ENCODE measurements at regions not wholly inside any gene's neighbourhood (a gene's known extent, or its start where the extent isn't known, plus 50 kb on each side); places are given as distances from the start of the nearest gene placed in this dataset.

GRCh38 chr21:23740463-23740862 is 1866.8 kb downstream of the MRPL39 start:
- no peak overlapping the region for H3K9ac ChIP-seq (replicated peaks in 1 of 4; ENCODE audit: extremely low read depth in 1 of 4, low read depth in 3 of 4, low read length in 3 of 4)
- H2BK120ac ChIP-seq (replicated peaks; ENCODE audit: low read depth, low read length): no peak overlapping the region
- no peaks in the 10 kb centered on the region for H3K23me2 ChIP-seq (ENCODE audit: low read depth, low read length)
- ChIA-PET CTCF (ENCODE audit: partially characterized antibody) (interaction anchor here (0.6 to 2.3 kb wide), 10 partner anchors 11 to 169 kb away, joined by 3 to 14 read pairs (median 3); no protein-coding TSS in a partner anchor), POLR2A (ENCODE audit: partially characterized antibody) (no interaction called here)
- H2AFZ ChIP-seq (ENCODE audit: low read length): no peak overlapping the region
- TF ChIP-seq RAD21 (IDR thresholded peaks at IDR 0.05 in 1 of 2, conservative IDR thresholded peaks at IDR 0.05 in 1 of 2; ENCODE audit: low read depth in 2 of 2, low read length in 2 of 2) (peak; percentile 32 to 39; a peak in 3 of 4 replicates), CTCF (IDR thresholded peaks at IDR 0.05; ENCODE audit: control extremely low read depth in 1 of 3, insufficient read depth in 1 of 3, low read depth in 1 of 3, low read length in 3 of 3) (peak in 2 of 3 experiments; percentile 17 to 40; a peak in 2 of 4 replicates), MAX (IDR thresholded peaks at IDR 0.05) (no peak), HDAC2 (IDR thresholded peaks at IDR 0.05; ENCODE audit: borderline replicate concordance in 1 of 2, low read depth in 2 of 2, low read length in 2 of 2) (no peak), EGR1 (IDR thresholded peaks at IDR 0.05; ENCODE audit: borderline replicate concordance, low read depth, low read length) (no peak), PHF8 (conservative IDR thresholded peaks at IDR 0.05; ENCODE audit: low read depth, low read length) (no peak)
- FAIRE-seq (no peak), DNase-seq (ENCODE audit: low read depth in 1 of 2, low spot score in 2 of 2) (no peak)
- H3K4me2 ChIP-seq (ENCODE audit: insufficient read depth in 1 of 2, low read depth in 2 of 2, low read length in 2 of 2): no peak overlapping the region
- H4K5ac ChIP-seq (ENCODE audit: insufficient read length, low read depth, low read length): no peak overlapping the region
- H2BK12ac ChIP-seq (ENCODE audit: low read depth, low read length): no peak overlapping the region
- 82% methylated on average over 5 of the region's 5 CpGs; no CpG with 5 or more reads in 1 of the 2 experiments for WGBS, 2 experiments (ENCODE audit: extremely low coverage in 1 of 2, insufficient coverage in 1 of 2, insufficient read length in 1 of 2, insufficient replicate concordance in 2 of 2, low coverage in 1 of 2, low lambda C conversion rate in 2 of 2, missing lambda C conversion rate in 1 of 2)
- H3K79me1 ChIP-seq (ENCODE audit: low read depth, low read length): no peaks in the 10 kb centered on the region
- no peak overlapping the region for H3K23ac ChIP-seq (ENCODE audit: insufficient read length)
- no peak overlapping the region for H3K4ac ChIP-seq (replicated peaks; ENCODE audit: insufficient read length, low read depth, low read length)
- H3K36me3 ChIP-seq (ENCODE audit: control insufficient read depth in 2 of 4, insufficient read depth in 4 of 4, low read length in 3 of 4): no peaks in the 10 kb centered on the region
- H3K56ac ChIP-seq (replicated peaks; ENCODE audit: insufficient read length, low read depth, low read length): no peak overlapping the region
- no peak overlapping the region for H3K14ac ChIP-seq (ENCODE audit: insufficient read length)
- H3K18ac ChIP-seq (ENCODE audit: extremely low read depth, low read length): no peak overlapping the region
- no peak overlapping the region for H2AK5ac ChIP-seq (ENCODE audit: low read depth, low read length)
- no peak overlapping the region for H2BK20ac ChIP-seq (ENCODE audit: low read length)
- no peak overlapping the region for H3K27ac ChIP-seq (ENCODE audit: low read depth, low read length)
- no peak overlapping the region for H2BK5ac ChIP-seq (ENCODE audit: low read depth, low read length)
- H3K4me3 ChIP-seq (ENCODE audit: extremely low read depth in 1 of 4, insufficient read depth in 2 of 4, low read depth in 3 of 4, low read length in 4 of 4): no peak overlapping the region
- H4K20me1 ChIP-seq (replicated peaks in 1 of 2; ENCODE audit: control insufficient read depth in 1 of 2, insufficient read depth in 2 of 2, low read length in 2 of 2): no peaks in the 10 kb centered on the region
- H4K8ac ChIP-seq (ENCODE audit: extremely low read depth, insufficient read depth, low read length): no peak overlapping the region
- no peak overlapping the region for H2BK15ac ChIP-seq (ENCODE audit: low read length)
- H3K9me3 ChIP-seq (ENCODE audit: insufficient read depth in 2 of 2, low read depth in 1 of 2, low read length in 1 of 2): peaks cover 4 to 6% of the 10 kb centered on the region in 2 experiments; a peak in 3 of 4 replicates
- H3K4me1 ChIP-seq (replicated peaks in 1 of 4; ENCODE audit: control insufficient read depth in 3 of 4, insufficient read depth in 4 of 4, low read length in 3 of 4): no peaks in the 10 kb centered on the region
- no peaks in the 10 kb centered on the region for H3K79me2 ChIP-seq (ENCODE audit: control insufficient read depth in 1 of 2, insufficient read depth in 2 of 2, low read length in 2 of 2)
- no peak overlapping the region for H4K91ac ChIP-seq (replicated peaks; ENCODE audit: insufficient read length, low read length)
- no peaks in the 10 kb centered on the region for H3K27me3 ChIP-seq (replicated peaks in 1 of 4; ENCODE audit: control insufficient read depth in 3 of 4, extremely low read depth in 1 of 4, insufficient read depth in 3 of 4, low read length in 3 of 4)
